PC-3 (cell line): ENCODE measurements at regions not wholly inside any gene's neighbourhood (a gene's known extent, or its start where the extent isn't known, plus 50 kb on each side); places are given as distances from the start of the nearest gene placed in this dataset.

Source experiments
- CTCF ChIP-seq: fragments of 300-600 bp; sonication (generic); conservative IDR thresholded peaks from 2 replicates; pipeline ENCODE4 v1.5.1; 2017; ENCODE audit warnings: antibody characterized with exemption, low read depth, mild to moderate bottlenecking, low read length
- EZH2phosphoT487 ChIP-seq: fragments of 300-600 bp; sonication (generic); IDR thresholded peaks from 2 replicates; pipeline ENCODE4 v1.6.1; 2018; ENCODE audit warnings: mild to moderate bottlenecking, antibody characterized with exemption, low read length, borderline replicate concordance

- no peak for TF ChIP-seq CTCF
- no peak for TF ChIP-seq EZH2phosphoT487
These were observed 1847.1 kb upstream of the NUDT12 start for GRCh38 chr5:105409695-105410094.
